GM21529 (cell line): ENCODE measurements at regions not wholly inside any gene's neighbourhood (a gene's known extent, or its start where the extent isn't known, plus 50 kb on each side); places are given as distances from the start of the nearest gene placed in this dataset.

Experiments
- ATAC-seq: cut with Tn5 transposase; IDR thresholded peaks from one replicate; pipeline ENCODE4 v1.9.1; 2021; ENCODE audit not compliant: unreplicated experiment

DNA sequence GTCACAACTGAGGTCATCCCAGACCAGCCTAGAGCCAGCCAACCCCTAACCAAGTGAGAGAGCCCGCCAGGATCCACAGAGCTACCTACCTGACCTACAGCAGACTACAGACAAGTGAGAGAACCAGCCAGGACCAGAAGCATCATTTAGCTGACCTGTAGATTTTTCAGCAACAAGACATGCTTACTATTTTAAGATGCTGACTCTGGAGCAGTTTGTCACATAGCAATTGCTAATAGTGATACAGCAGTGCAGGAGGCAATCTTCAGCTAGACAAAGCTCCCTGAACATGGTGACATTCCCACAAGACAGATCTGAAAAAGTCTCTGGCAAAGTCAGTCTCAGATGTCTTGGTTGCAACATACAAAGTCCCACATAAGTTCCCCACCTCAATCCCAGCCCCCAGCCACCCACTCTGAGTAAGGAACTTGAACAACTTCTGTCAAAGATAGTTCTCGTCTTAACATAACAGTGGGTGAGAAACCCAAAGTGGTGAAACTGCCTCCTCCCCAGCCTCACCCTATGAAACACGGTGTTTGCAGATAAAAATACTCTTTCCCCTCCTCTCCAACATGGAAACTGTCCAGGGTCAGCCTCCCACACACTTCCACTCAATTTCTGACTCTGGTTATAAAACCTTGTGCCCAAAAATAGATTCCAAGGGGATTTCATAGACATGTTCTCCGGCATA is 120.3 kb upstream of the SLC6A11 start:
- ATAC-seq = no peak

DNA sequence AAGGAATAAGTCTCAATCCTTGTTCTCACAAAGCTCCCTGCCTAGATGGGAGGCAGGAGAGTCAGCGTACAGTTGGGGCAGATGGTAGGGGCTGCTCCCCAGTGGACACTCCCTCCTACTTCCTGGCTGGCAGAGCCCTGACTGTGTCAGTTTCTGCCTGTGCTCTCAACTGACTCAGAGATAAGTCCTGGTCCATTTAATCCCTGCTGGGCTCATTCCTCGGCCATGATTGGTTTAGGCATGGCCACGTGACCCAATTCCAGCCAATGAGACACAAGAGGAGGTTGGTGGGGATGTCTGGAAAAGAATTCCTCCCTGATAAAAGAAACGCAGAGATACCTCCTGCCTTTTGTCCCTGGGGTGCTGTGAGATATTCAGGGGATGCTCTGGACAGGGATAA is 118.1 kb upstream of the SLC6A11 start:
- no peak for ATAC-seq

GRCh38 chr3:10700821-10701220 is 115.2 kb upstream of the SLC6A11 start:
- ATAC-seq = no peak

- no peak for ATAC-seq
Observed at GRCh38 chr3:10702961-10703740, 112.9 kb upstream of the SLC6A11 start.

GRCh38 chr3:10703875-10704274 is 112.2 kb upstream of the SLC6A11 start:
- ATAC-seq = no peak

GRCh38 chr3:10706156-10706739 is 109.8 kb upstream of the SLC6A11 start:
- ATAC-seq = no peak

DNA sequence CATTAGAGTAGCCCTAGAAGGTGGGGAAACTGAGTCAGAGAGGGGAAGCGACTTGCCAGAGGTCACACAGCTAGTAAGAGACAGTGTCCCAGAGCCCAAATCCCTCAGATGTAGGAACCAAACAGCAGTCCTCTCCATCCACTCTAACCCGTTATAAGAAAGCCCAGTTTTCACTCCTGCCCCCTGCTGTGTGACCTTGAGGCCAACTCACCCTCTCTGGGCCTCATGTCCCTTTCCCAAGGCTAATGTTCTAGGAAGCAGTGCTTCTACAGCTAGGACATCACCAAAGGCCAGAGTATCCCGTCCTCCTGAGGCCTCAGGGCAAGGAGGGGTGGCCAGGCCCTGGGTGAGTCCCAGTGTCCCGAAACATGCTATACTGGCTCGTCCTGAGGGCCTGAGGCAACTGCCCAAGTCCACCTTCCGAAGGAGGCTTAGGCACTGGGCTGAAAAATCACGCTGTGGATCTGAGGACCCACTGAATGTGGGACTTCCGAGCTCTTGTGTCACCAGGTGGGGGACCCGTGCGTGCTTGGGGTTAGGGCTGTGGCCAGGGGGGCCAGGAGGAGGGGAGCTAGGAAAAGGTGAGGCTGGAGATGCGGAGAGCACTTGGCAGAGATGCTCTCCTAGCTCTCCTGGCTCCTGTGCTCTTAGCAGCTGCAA is 109.2 kb upstream of the SLC6A11 start:
- no peak for ATAC-seq

DNA sequence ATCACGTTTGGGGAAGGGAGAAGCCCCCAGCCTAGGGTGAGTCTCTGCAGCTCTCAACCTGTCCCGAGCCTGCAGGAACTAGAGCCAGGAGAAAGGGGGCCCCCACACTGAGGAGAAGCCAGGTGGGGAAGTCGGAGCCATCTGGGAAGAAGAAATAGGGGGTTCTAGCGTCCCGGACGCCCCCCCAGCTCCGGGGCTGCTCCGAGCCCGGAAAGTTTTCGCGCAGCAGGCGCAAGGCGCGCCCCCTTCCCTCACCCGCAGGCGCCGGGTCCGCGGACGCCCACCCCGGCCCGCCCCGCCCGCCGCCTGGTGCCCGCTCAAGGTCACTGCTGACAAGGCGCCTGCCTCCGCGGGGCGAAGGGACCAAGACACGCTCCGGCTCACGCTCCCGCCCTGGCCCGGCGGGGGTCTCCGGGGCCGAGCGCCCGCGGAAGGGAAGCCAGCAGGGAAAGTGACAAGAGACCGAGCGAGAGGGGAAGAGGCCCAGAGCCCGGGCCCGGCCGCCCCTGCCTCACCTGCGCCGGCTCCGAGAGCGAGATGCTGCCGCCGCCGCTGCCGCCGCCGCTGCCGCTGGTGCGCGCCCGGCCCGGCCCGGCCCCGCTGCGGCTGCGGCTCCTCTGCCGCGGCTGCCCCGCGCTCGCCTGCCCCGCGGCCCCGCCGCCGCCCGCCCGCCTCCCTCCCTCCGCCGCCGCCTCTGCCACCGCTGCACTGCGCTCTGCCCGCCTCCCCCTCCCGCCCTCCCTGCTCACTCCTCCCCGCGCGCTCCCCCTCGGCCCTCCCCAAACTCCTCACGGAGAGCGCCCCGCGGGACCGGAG is 108.4 kb upstream of the SLC6A11 start:
- no peak for ATAC-seq

- ATAC-seq = no peak
Observed at GRCh38 chr3:10708216-10708893, 107.7 kb upstream of the SLC6A11 start.

DNA sequence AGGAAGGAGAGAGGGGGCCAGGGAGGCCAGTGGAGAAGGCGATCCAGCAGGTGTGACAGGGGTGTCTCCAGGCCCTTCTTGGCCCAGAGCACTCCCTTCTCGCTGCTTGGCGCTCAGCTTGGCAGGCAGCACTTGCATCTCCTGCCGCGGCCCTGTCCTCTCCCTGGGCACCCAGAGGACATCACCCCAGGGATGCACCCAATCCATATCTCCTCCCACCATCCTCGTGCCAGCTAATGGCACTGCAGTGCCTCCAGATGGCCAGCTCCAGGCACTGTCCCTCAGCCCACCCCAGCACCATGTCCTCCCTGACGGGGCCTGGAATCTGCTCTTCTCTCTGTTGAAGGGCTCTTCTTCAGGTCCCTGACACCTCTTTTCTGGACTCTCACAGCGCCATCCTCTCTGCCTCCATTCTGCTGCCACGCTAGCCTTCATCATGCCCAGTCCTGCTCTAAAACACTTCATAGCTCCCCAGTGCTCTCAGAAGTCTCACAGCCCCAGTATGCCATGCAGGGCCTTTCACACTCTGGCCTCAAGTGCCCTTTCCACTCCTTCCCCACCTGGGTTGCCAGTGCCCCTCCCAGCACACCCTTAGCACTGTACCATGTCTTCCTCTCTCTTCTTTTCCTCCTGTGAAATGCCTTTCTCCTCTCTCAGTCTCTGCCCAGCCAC is 106.8 kb upstream of the SLC6A11 start:
- no peak for ATAC-seq

GRCh38 chr3:10712121-10712520 is 103.9 kb upstream of the SLC6A11 start:
- no peak for ATAC-seq

DNA sequence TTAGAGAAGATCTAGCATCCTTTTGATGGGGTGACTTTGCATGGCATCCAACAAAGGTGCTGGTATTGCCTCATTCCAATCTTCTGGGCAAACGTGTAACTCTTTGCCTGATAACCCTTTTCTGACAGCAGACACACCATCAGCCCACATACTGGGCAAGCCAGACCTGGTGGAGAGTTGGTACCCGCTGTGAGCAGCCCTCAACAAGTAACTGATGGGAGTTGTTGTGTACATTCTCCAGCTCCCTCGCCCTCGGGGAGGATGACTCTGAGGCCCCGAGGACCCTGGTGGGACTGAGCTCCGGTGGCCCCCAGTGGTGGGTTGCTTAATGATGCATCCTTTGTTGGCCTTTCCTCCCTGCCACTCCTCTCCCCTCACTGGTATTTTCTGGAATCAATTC is 102.4 kb upstream of the SLC6A11 start:
- no peak for ATAC-seq

DNA sequence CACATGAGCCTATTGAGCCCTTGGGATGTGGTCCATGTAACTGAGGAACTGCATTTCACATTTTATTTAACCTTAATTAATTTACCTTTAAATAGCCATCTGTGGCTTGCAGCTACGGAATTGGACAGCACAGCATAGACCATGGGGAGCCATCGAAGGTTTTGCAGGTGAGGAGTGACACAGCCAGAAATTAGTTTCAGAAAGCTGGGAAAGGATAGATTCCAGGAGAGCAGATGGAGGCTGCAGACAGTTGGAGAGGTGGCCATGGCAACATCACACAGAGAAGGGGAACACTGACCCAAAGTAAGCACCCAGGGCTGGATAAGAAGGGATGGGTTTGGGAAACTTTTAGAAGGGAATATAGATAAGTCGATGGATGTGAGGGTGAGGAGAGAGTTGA is 100.1 kb upstream of the SLC6A11 start:
- no peak for ATAC-seq

DNA sequence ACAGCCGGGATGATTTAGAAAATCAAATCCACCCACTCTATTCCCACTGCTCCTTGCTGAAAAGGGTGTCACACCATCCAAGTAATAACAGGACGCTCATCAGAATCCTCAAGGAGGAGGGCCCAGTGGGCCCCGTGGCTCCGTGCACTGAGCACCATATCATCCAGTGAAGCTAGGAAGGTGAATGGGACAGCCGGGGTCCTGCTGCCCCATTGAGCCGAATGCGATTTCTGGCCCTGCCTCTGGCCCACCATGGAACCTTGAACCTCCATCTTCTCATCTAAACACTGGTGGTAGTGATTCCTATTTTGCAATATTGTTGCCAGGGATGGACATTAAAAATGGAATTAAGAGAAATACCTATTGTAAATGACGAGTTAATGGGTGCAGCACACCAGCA is 99.1 kb upstream of the SLC6A11 start:
- ATAC-seq = no peak

DNA sequence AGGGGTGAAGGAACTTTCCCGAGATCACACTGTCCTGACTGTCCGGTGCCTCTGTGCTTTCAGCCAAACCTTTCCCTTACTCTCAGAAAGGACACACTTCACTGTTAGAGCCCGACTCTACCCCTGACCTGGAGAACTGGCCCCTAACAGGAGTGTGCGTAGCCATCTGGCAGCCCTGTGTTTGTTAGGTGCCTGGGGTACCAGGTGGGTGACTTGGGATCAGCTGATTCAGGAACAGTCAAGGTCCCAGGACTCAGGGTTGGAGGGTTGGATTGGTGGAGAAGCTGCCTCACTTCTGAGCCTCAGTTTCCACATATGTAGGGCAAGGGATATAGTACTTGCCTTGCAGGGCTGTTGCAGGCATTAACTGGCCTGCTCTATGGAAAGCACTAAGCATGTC is 98.3 kb upstream of the SLC6A11 start:
- no peak for ATAC-seq

DNA sequence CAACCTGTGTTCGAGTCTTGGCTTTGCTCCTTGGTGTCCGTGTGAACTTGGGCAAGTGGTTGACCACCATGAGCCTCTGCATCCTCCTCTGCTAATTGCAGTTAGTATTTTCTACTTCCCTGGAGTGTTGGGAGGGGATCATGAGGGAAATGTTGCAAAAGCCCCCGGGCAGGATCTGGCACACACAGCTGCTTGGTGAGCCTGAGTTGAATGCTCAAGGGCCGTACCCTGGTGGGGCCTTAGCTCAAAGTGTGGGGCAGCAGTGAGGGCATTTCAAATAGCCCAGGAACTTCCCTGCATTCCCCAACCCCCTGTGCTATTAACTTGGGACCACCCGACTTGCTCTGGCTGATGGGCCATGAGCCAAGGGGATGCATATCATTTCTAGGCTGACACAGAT is 94.9 kb upstream of the SLC6A11 start:
- ATAC-seq = no peak

DNA sequence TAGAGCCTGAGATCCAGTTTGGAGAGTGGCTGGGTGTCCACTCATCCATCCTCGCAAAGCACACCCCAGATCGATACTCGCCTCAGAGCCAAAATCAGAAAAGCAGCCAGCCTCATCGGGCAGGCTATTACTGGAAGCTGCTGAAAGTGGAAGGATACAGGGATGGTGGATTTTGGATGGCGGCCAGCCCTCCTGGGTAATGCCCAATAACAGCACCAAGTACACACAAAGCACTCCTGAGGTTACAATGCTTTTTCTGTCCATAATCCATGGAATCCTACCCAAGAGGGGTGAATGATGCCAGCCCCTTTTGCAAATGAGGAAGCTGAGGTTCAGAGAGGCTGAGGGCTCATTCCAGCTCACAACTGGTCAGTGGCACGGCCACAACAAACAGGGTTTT is 93.1 kb upstream of the SLC6A11 start:
- ATAC-seq = no peak

GRCh38 chr3:10723991-10724390 is 92.0 kb upstream of the SLC6A11 start:
- ATAC-seq = no peak

- ATAC-seq = no peak
Observed at GRCh38 chr3:10725067-10725466, 91.0 kb upstream of the SLC6A11 start.

GRCh38 chr3:10725846-10726245 is 90.2 kb upstream of the SLC6A11 start:
- ATAC-seq = no peak
